Spleen (tissue), 11 donors: ENCODE measurements at regions not wholly inside any gene's neighbourhood (a gene's known extent, or its start where the extent isn't known, plus 50 kb on each side); places are given as distances from the start of the nearest gene placed in this dataset.
A peak's percentile ranks its signal among the peaks of the same experiment; 100 is the strongest.

Source experiments
- DNase-seq: peaks from one replicate; pipeline ENCODE4 v3.0.0-alpha.2; 2020
- H3K27ac ChIP-seq, 8 donors: fragments of 200-600 bp; sonication (generic) in 7 of 8; 1 replicate in 4 of 8; 2 replicates in 4 of 8; pipeline versions ENCODE4 v1.5.0 to v1.8.0; 2016 to 2021; ENCODE audit warnings: inconsistent platforms in 4 of 8, mild to moderate bottlenecking in 4 of 8, moderate library complexity in 1 of 8
- H3K27me3 ChIP-seq, 7 donors: fragments of 200-600 bp; sonication (generic) in 6 of 7; replicated peaks in 1 of 7; 1 replicate in 4 of 7; 2 replicates in 3 of 7; pipeline versions ENCODE4 v1.5.0 to v1.8.0; 2016 to 2021; ENCODE audit warnings: inconsistent platforms in 3 of 7, mild to moderate bottlenecking in 1 of 7
- H3K36me3 ChIP-seq, 6 donors: fragments of 200-600 bp; sonication (generic) in 5 of 6; 1 replicate in 4 of 6; 2 replicates in 2 of 6; pipeline versions ENCODE4 v1.5.0 to v1.8.0; 2016 to 2021; ENCODE audit warnings: inconsistent platforms in 2 of 6
- H3K4me1 ChIP-seq, 6 donors: fragments of 200-600 bp; sonication (generic) in 5 of 6; 1 replicate in 3 of 6; 2 replicates in 3 of 6; pipeline versions ENCODE4 v1.5.0 to v1.8.0; 2016 to 2021; ENCODE audit warnings: inconsistent platforms in 3 of 6
- H3K4me3 ChIP-seq, 8 donors: fragments of 200-600 bp; sonication (generic) in 7 of 8; 1 replicate in 4 of 8; 2 replicates in 4 of 8; pipeline versions ENCODE4 v1.5.0 to v1.8.0; 2016 to 2021; ENCODE audit warnings: inconsistent platforms in 4 of 8, mild to moderate bottlenecking in 4 of 8, moderate library complexity in 2 of 8
- H3K9me3 ChIP-seq, 8 donors: fragments of 200-600 bp; sonication (generic) in 7 of 8; 1 replicate in 4 of 8; 2 replicates in 4 of 8; pipeline versions ENCODE4 v1.5.0 to v1.8.0; 2016 to 2021; ENCODE audit warnings: inconsistent platforms in 4 of 8
- CTCF ChIP-seq, 11 experiments: fragments of 200-600 bp in 7 of 11; fragments of 450-650 bp in 4 of 11; sonication (generic) in 4 of 11; IDR thresholded peaks in 8 of 11; conservative IDR thresholded peaks in 3 of 11; 1 replicate in 7 of 11; 2 replicates in 4 of 11; pipeline versions ENCODE4 v1.4.0 to v1.8.0; 2016 to 2021; ENCODE audit warnings: antibody characterized with exemption in 11 of 11, inconsistent platforms in 4 of 11, mild to moderate bottlenecking in 1 of 11
- POLR2A ChIP-seq, 3 donors: fragments of 450-650 bp; IDR thresholded peaks; one replicate each; pipeline ENCODE4 v1.5.1; 2017; ENCODE audit warnings: antibody characterized with exemption in 3 of 3, mild to moderate bottlenecking in 1 of 3
- POLR2AphosphoS5 ChIP-seq, 3 donors: sonication (generic); formaldehyde crosslinking; IDR thresholded peaks; one replicate each; pipeline ENCODE4 v1.5.1; 2017; ENCODE audit warnings: antibody characterized with exemption in 3 of 3
- WGBS, 5 donors: extraction: QIAGEN DNeasy Blood & Tissue Kit in 3 of 5; methylation state at CpG; one replicate each; pipeline versions ENCODE4 v1.1.5 to v1.1.7; 2013 to 2018; 5-methylcytosine and 5-hydroxymethylcytosine counted together
- intact Hi-C: fragments of 100-400 bp; cut with DNase I; formaldehyde crosslinking; loops from one replicate; pipeline ENCODE4 v1.15.0; 2023; ENCODE audit warnings: low total_unique reads
- donor health status: healthy with polysubstance abuse.
- donor health status: DM: no; HTN: no; CAD: no; lungs with moderate emphysema.
- donor health status: DM: no; HTN: no; CAD: no.
- donor health status: Bipolar disorder and iron deficiency.
- donor health status: healthy.
- donor health status: DM: no; HTN: no; CAD: no.
- donor health status: DM: yes; HTN: yes; CAD: no.

- WGBS, 5 donors, result 83 to 94% (median 89%) methylated on average over 9 of the region's 9 CpGs
- Histone ChIP-seq H3K27me3 (peaks cover 0 to 4% (median 0%) of the 10 kb centered on the region in 7 donors), H3K4me1 (peaks cover 0 to 21% (median 12%) of the 10 kb centered on the region in 6 donors), H3K4me3 (no peak overlapping the region), H3K9me3 (no peaks in the 10 kb centered on the region), H3K36me3 (no peaks in the 10 kb centered on the region), H3K27ac (peak overlapping the region in 4 of 8 donors; percentile 11 to 67 (median 62))
- TF ChIP-seq POLR2AphosphoS5 (IDR thresholded peaks at IDR 0.05), result no peak
- TF ChIP-seq POLR2A (IDR thresholded peaks at IDR 0.05), result no peak
- no peak for TF ChIP-seq CTCF (IDR thresholded peaks at IDR 0.05 in 8 of 11, conservative IDR thresholded peaks at IDR 0.05 in 3 of 11)
- intact Hi-C loops, result no loop called here
- no peak for DNase-seq
These were observed 190.3 kb downstream of the ARL4C start for GRCh38 chr2:234306426-234307173.

- Histone ChIP-seq H3K4me3 (no peak overlapping the region), H3K36me3 (no peaks in the 10 kb centered on the region), H3K27ac (peak overlapping the region in 1 of 8 donors; percentile 60), H3K4me1 (peaks cover 0 to 25% (median 12%) of the 10 kb centered on the region in 6 donors), H3K27me3 (peaks cover 0 to 4% (median 0%) of the 10 kb centered on the region in 7 donors), H3K9me3 (no peaks in the 10 kb centered on the region)
- TF ChIP-seq POLR2AphosphoS5 (IDR thresholded peaks at IDR 0.05) (no peak), POLR2A (IDR thresholded peaks at IDR 0.05) (no peak), CTCF (IDR thresholded peaks at IDR 0.05 in 8 of 11, conservative IDR thresholded peaks at IDR 0.05 in 3 of 11) (no peak)
- WGBS, 5 donors, result 65 to 83% (median 75%) methylated on average over 4 of the region's 4 CpGs
- intact Hi-C loops, result no loop called here
- no peak for DNase-seq
These were observed 191.0 kb downstream of the ARL4C start for GRCh38 chr2:234305846-234306245.

GRCh38 chr2:234304950-234305349, 191.9 kb downstream of the ARL4C start:
- WGBS, 5 donors, result 65 to 72% (median 68%) methylated on average over 5 of the region's 5 CpGs
- intact Hi-C loops, result no loop called here
- H3K27me3 ChIP-seq, result peaks cover 0 to 4% (median 0%) of the 10 kb centered on the region in 7 donors
- no peaks in the 10 kb centered on the region for H3K9me3 ChIP-seq
- TF ChIP-seq POLR2AphosphoS5 (IDR thresholded peaks at IDR 0.05), result no peak
- no peak for TF ChIP-seq POLR2A (IDR thresholded peaks at IDR 0.05)
- TF ChIP-seq CTCF (IDR thresholded peaks at IDR 0.05 in 8 of 11, conservative IDR thresholded peaks at IDR 0.05 in 3 of 11), result no peak
- H3K4me1 ChIP-seq, result peaks cover 0 to 33% (median 13%) of the 10 kb centered on the region in 6 donors
- H3K27ac ChIP-seq, result no peak overlapping the region
- DNase-seq, result no peak
- H3K36me3 ChIP-seq, result no peaks in the 10 kb centered on the region
- no peak overlapping the region for H3K4me3 ChIP-seq

- TF ChIP-seq POLR2A (IDR thresholded peaks at IDR 0.05), result no peak
- no peak for TF ChIP-seq CTCF (IDR thresholded peaks at IDR 0.05 in 8 of 11, conservative IDR thresholded peaks at IDR 0.05 in 3 of 11)
- no peak for TF ChIP-seq POLR2AphosphoS5 (IDR thresholded peaks at IDR 0.05)
- DNase-seq, result no peak
- Histone ChIP-seq H3K4me1 (peaks cover 0 to 15% (median 1%) of the 10 kb centered on the region in 6 donors), H3K36me3 (no peaks in the 10 kb centered on the region), H3K27ac (no peak overlapping the region), H3K27me3 (peaks cover 0 to 11% (median 0%) of the 10 kb centered on the region in 7 donors), H3K4me3 (no peak overlapping the region), H3K9me3 (no peaks in the 10 kb centered on the region)
- 81 to 95% (median 92%) methylated on average over 4 of the region's 4 CpGs for WGBS, 5 donors
- intact Hi-C loops, result no loop called here
These were observed 194.3 kb downstream of the ARL4C start for GRCh38 chr2:234302664-234302991.
